PC-9 (cell line): ENCODE measurements at regions not wholly inside any gene's neighbourhood (a gene's known extent, or its start where the extent isn't known, plus 50 kb on each side); places are given as distances from the start of the nearest gene placed in this dataset.

ENCODE experiments used
- EZH2 ChIP-seq: fragments of 200-600 bp; sonication (generic); IDR thresholded peaks from 2 replicates; pipeline ENCODE4 v1.8.0; 2017; ENCODE audit warnings: antibody characterized with exemption, low read depth
- TF ChIP-seq, protein P1 (sequence below): fragments of 200-600 bp; sonication (generic); conservative IDR thresholded peaks from 2 replicates; pipeline ENCODE4 v1.6.1; 2017; ENCODE audit warnings: mixed run types, antibody characterized with exemption, mild to moderate bottlenecking, moderate library complexity

DNA sequence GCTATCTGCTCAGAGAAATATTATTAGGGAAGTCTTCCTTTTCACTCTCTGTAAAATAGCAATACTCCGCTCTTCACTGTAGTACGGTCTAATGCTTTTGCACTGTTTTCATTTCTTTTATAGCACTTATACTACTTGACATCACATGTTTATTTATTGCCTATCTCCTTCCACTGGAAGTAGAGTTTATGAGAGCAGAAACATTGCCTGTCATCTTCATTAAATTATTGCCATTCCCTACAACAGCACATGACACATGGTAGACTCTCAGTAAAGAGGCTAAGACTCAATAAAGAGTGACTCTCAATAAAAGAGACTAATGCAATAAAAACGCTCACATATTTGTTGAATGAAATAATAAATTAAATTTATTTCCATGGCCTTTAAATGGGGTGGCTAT lies 241.3 kb upstream of the MAGEC2 start:
- TF ChIP-seq, protein P1, sequence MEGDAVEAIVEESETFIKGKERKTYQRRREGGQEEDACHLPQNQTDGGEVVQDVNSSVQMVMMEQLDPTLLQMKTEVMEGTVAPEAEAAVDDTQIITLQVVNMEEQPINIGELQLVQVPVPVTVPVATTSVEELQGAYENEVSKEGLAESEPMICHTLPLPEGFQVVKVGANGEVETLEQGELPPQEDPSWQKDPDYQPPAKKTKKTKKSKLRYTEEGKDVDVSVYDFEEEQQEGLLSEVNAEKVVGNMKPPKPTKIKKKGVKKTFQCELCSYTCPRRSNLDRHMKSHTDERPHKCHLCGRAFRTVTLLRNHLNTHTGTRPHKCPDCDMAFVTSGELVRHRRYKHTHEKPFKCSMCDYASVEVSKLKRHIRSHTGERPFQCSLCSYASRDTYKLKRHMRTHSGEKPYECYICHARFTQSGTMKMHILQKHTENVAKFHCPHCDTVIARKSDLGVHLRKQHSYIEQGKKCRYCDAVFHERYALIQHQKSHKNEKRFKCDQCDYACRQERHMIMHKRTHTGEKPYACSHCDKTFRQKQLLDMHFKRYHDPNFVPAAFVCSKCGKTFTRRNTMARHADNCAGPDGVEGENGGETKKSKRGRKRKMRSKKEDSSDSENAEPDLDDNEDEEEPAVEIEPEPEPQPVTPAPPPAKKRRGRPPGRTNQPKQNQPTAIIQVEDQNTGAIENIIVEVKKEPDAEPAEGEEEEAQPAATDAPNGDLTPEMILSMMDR, result no peak
- TF ChIP-seq EZH2, result no peak
